ENCODE measurements at regions not wholly inside any gene's neighbourhood (a gene's known extent, or its start where the extent isn't known, plus 50 kb on each side); places are given as distances from the start of the nearest gene placed in this dataset.

- Histone ChIP-seq H3K27ac (ENCODE audit: low read depth, low read length) (no peak overlapping the region), H4K20me1 (ENCODE audit: insufficient read depth) (no peaks in the 10 kb centered on the region), H3K4me2 (ENCODE audit: low read length) (no peak overlapping the region), H3K36me3 (ENCODE audit: control insufficient read depth in 1 of 2, insufficient read depth in 2 of 2, low read length in 2 of 2) (no peaks in the 10 kb centered on the region), H3K4me3 (replicated peaks in 1 of 2; ENCODE audit: low read depth in 1 of 2, low read length in 2 of 2) (no peak overlapping the region), H3K79me2 (ENCODE audit: insufficient read depth, low read length) (no peaks in the 10 kb centered on the region), H3K27me3 (ENCODE audit: insufficient read depth, low read length) (no peaks in the 10 kb centered on the region), H3K9me3 (ENCODE audit: control insufficient read depth in 1 of 2, insufficient read depth in 1 of 2, low read depth in 1 of 2, low read length in 2 of 2) (peaks cover 4 to 17% of the 10 kb centered on the region in 2 experiments; a peak in 2 of 4 replicates), H3K9ac (ENCODE audit: low read length) (no peak overlapping the region), H2AFZ (ENCODE audit: low read depth, low read length, poor library complexity, severe bottlenecking) (no peak overlapping the region), H3K4me1 (ENCODE audit: control insufficient read depth in 1 of 2, insufficient read depth in 2 of 2, low read length in 2 of 2) (no peaks in the 10 kb centered on the region), H3K9me2 (ENCODE audit: insufficient read depth) (no peaks in the 10 kb centered on the region)
- DNase-seq (ENCODE audit: low read depth, low spot score): no peak
- TF ChIP-seq JUND (IDR thresholded peaks at IDR 0.05) (no peak), CTCF (IDR thresholded peaks at IDR 0.05 in 2 of 3, conservative IDR thresholded peaks at IDR 0.05 in 1 of 3; ENCODE audit: borderline replicate concordance in 1 of 3, insufficient read depth in 1 of 3, low read depth in 2 of 3, low read length in 2 of 3) (no peak), POLR2A (IDR thresholded peaks at IDR 0.05; ENCODE audit: borderline replicate concordance, extremely low read depth, insufficient read depth, insufficient read length) (no peak), POLR2AphosphoS5 (IDR thresholded peaks at IDR 0.05; ENCODE audit: low read depth, low read length) (no peak), TCF7L2 (IDR thresholded peaks at IDR 0.05; ENCODE audit: borderline replicate concordance, extremely low read depth, insufficient read depth, insufficient read length) (no peak), FOSL1 (IDR thresholded peaks at IDR 0.05; ENCODE audit: low read depth) (no peak), ATF3 (IDR thresholded peaks at IDR 0.05) (no peak), SP1 (IDR thresholded peaks at IDR 0.05; ENCODE audit: low read depth) (no peak), MAX (IDR thresholded peaks at IDR 0.05) (no peak), YY1 (IDR thresholded peaks at IDR 0.05; ENCODE audit: extremely low read depth, insufficient replicate concordance, low read depth, low read length) (no peak), EZH2phosphoT487 (IDR thresholded peaks at IDR 0.05; ENCODE audit: borderline replicate concordance) (no peak), CEBPB (IDR thresholded peaks at IDR 0.05; ENCODE audit: low read depth) (no peak)
- intact Hi-C loops (cut with micrococcal nuclease): no loop called here
- ChIA-PET RAD21 (ENCODE audit: low non-redundant PET in 1 of 2, low total read pairs in 2 of 2, uncharacterized antibody in 2 of 2, unreplicated experiment in 2 of 2) (no interaction called here), POLR2A (no interaction called here), CTCF (no interaction called here)
- no TSS peak for BruUV-seq (replicated peaks)
- no peak for ATAC-seq
Observed at GRCh38 chr13:107461751-107462150, 753.6 kb downstream of the LIG4 start.
